Pancreas (tissue), 10 donors: ENCODE measurements at regions not wholly inside any gene's neighbourhood (a gene's known extent, or its start where the extent isn't known, plus 50 kb on each side); places are given as distances from the start of the nearest gene placed in this dataset.
"Not testable (repeated sequence)": the region's sequence is repeated elsewhere in the genome, so short reads cannot be mapped to it uniquely, and the experiment has no call there.

ENCODE experiments used
- ATAC-seq, 4 donors: fragments of 200-7000 bp; cut with Tn5 transposase; one replicate each; pipeline versions ENCODE4 v1.8.0 to v1.9.1; 2020; ENCODE audit warnings: mild to moderate bottlenecking in 4 of 4, moderate library complexity in 4 of 4
- DNase-seq, 6 donors: peaks; one replicate each; pipeline ENCODE4 v3.0.0-alpha.2; 2020
- FAIRE-seq: peaks from 2 replicates; lab custom pipeline; 2012; peaks lifted over from hg19 to GRCh38; lab: Jason Lieb, UNC
- H3K27ac ChIP-seq, 4 donors: fragments of 200-600 bp; sonication (generic); 1 replicate in 3 of 4; 2 replicates in 1 of 4; pipeline versions ENCODE4 v1.5.0 to v1.8.0; 2020
- H3K27me3 ChIP-seq, 4 donors: fragments of 200-600 bp; one replicate each; pipeline ENCODE4 v1.8.0; 2021
- H3K36me3 ChIP-seq, 3 donors: fragments of 200-600 bp; sonication (generic) in 1 of 3; one replicate each; pipeline versions ENCODE4 v1.5.0 to v1.8.0; 2020 to 2021
- H3K4me1 ChIP-seq, 3 donors: fragments of 200-600 bp; one replicate each; pipeline ENCODE4 v1.8.0; 2021
- H3K4me3 ChIP-seq, 4 donors: fragments of 200-600 bp; sonication (generic) in 2 of 4; one replicate each; pipeline versions ENCODE4 v1.5.0 to v1.8.0; 2020 to 2021
- H3K9me3 ChIP-seq, 4 donors: fragments of 200-600 bp; one replicate each; pipeline ENCODE4 v1.8.0; 2021
- WGBS, 2 donors: extraction: QIAGEN DNeasy Blood & Tissue Kit; methylation state at CpG; one replicate each; pipeline ENCODE4 v1.1.7; 2013; 5-methylcytosine and 5-hydroxymethylcytosine counted together
- intact Hi-C, 3 donors: fragments of 100-400 bp; cut with DNase I; formaldehyde crosslinking; loops; one replicate each; pipeline versions ENCODE4 v1.11.1 to v1.14.2; 2022
- TF ChIP-seq, protein P1 (sequence below), 4 donors: fragments of 200-600 bp; sonication (generic) in 3 of 4; IDR thresholded peaks; one replicate each; pipeline versions ENCODE4 v1.5.0 to v1.8.0; 2021; ENCODE audit warnings: antibody characterized with exemption in 4 of 4
- donor health status: healthy with polysubstance abuse.
- donor health status: DM: no; HTN: no; CAD: no; lungs with moderate emphysema.
- donor health status: DM: no; HTN: no; CAD: no.
- donor health status: control.
- donor health status: control.
- donor health status: Bipolar disorder and iron deficiency.
- donor health status: DM: yes; HTN: yes; CAD: no.
- donor health status: DM: no; HTN: no; CAD: no.
- donor health status: DM: no; HTN: no; CAD: no.
- donor health status: DM: yes; HTN: yes; CAD: no.

DNA sequence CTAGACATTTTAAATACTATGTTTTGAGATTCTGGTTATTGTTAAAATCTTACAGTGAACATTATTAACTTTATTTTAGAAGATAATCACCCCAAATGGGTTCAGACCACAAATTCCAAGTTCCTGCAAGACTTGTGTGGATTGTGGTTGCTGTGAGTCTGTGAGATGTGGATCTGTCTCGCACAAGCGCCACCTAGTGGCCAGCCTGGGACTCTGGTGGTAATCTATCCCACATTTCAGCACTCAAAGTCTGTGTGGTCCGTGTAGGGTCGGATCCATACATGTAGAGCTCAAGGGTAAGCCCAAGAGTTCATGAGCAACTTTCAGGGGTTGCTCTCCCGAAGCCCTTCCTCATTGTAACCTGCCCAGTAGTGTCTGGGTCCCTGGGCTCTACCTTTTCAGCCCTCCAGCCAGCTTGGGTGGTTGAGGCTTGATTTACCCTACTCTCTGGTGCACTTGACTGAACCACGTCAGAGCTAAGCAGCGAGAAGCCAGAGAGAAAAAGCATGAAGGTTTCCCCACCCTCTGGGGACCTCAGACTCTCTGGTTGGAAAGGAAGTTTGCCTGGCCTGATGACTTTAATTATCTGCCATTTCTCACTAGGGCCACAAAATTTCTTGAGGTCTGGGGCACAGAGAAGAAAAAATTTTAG lies 129.2 kb downstream of the ARHGAP11B start:
- H3K27ac ChIP-seq, H3K4me1 ChIP-seq, intact Hi-C loops, H3K36me3 ChIP-seq, H3K4me3 ChIP-seq, H3K27me3 ChIP-seq, FAIRE-seq, H3K9me3 ChIP-seq: not testable (repeated sequence)
- DNase-seq (peak; percentile 47 to 95 (median 64)), ATAC-seq (peak in 3 of 4 donors; percentile 94 to 96 (median 96))
- WGBS, 2 donors: 0 to 2% methylated on average over 2 to 4 of the region's 7 CpGs
- TF ChIP-seq, protein P1, sequence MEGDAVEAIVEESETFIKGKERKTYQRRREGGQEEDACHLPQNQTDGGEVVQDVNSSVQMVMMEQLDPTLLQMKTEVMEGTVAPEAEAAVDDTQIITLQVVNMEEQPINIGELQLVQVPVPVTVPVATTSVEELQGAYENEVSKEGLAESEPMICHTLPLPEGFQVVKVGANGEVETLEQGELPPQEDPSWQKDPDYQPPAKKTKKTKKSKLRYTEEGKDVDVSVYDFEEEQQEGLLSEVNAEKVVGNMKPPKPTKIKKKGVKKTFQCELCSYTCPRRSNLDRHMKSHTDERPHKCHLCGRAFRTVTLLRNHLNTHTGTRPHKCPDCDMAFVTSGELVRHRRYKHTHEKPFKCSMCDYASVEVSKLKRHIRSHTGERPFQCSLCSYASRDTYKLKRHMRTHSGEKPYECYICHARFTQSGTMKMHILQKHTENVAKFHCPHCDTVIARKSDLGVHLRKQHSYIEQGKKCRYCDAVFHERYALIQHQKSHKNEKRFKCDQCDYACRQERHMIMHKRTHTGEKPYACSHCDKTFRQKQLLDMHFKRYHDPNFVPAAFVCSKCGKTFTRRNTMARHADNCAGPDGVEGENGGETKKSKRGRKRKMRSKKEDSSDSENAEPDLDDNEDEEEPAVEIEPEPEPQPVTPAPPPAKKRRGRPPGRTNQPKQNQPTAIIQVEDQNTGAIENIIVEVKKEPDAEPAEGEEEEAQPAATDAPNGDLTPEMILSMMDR (IDR thresholded peaks at IDR 0.05): peak in 3 of 4 donors; percentile 21 to 43 (median 41)

DNA sequence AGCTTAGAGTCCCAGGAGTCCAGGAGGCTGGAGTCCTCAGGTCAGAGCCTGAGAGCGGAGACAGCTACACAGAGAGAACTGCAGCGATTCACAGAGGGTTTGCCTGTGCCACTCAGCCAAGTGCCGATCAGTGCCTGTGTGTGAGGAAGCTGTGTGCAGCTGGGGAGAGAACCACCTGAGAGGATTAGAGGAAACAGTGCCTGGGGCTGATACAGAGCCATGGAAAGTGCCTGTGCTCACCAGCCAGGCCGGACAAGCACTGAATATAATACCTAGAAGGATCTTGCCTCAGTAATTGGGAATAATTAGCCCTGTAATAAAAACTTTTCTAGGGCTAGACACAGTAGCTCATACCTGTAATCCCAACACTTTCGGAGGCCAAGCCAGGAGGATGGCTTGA lies 134.7 kb downstream of the ARHGAP11B start:
- H3K27me3 ChIP-seq, H3K4me3 ChIP-seq, H3K4me1 ChIP-seq, H3K36me3 ChIP-seq, DNase-seq, H3K27ac ChIP-seq, FAIRE-seq, intact Hi-C loops, H3K9me3 ChIP-seq: not testable (repeated sequence)
- WGBS, 2 donors: 67 to 73% methylated on average over 5 of the region's 5 CpGs
- peak; percentile 55 to 68 (median 61) for ATAC-seq

DNA sequence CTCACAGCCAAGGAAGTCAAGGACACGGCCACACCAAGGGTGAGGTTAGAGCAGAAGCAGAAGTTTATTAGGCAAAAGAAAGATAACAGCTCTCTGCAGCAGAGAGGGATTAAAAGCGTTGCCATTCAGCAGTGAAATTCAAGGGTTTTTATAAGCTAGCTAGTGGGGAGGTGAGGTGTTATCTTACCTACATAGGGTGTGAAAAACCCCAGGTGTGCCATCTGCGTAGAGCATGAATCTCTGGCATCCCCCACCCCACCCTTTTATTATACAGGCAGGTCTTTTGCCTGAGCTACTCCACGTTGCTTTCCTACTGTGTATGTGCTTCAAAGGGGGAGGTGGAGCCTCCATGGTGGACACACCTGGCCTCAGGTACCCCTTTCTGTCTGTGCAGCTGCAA lies 135.4 kb downstream of the ARHGAP11B start:
- H3K27me3 ChIP-seq, H3K4me1 ChIP-seq, DNase-seq, intact Hi-C loops, H3K27ac ChIP-seq, H3K9me3 ChIP-seq, FAIRE-seq, H3K36me3 ChIP-seq, H3K4me3 ChIP-seq: not testable (repeated sequence)
- 41 to 44% methylated on average over 1 to 2 of the region's 4 CpGs for WGBS, 2 donors
- peak; percentile 64 to 90 (median 74) for ATAC-seq

DNA sequence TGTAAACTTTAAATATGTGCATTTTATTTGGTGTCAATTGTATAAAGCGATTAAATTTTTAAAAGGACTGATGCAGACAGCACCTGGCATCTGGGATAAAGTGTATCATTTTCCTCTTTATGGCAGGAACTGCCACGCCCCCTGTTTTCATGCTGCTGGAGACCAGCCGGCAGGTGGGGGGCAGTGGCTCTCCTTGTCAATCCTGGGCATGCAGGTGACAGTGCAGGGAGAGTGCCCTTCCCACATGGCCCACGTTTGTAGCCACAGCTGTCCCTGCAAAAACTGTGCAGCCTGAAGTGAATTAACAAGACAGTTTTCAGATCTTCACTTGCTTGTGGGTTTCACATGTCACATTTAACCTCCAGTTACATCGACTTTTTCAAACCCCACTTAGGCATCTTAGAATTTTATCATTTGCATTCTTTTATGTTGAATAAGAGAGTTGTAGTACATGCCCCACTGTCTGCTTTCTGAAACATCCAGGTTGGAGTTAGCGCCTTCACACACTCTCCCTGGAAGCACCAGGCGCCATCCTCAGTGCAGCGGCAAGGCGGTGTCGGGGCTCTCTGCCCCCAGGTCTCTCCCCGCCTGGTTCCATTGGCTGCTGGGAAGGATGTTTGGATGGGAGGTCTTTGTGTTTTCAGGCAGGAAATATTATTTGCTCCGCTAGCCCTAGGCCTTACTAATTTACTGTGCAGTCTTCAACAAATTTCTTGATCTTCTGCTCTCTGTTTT lies 134.2 kb upstream of the FAN1 start:
- ATAC-seq, DNase-seq, H3K27ac ChIP-seq, H3K9me3 ChIP-seq, H3K4me1 ChIP-seq, H3K27me3 ChIP-seq, FAIRE-seq, H3K36me3 ChIP-seq, intact Hi-C loops, H3K4me3 ChIP-seq: not testable (repeated sequence)
- 93 to 96% methylated on average over 11 to 12 of the region's 12 CpGs for WGBS, 2 donors

DNA sequence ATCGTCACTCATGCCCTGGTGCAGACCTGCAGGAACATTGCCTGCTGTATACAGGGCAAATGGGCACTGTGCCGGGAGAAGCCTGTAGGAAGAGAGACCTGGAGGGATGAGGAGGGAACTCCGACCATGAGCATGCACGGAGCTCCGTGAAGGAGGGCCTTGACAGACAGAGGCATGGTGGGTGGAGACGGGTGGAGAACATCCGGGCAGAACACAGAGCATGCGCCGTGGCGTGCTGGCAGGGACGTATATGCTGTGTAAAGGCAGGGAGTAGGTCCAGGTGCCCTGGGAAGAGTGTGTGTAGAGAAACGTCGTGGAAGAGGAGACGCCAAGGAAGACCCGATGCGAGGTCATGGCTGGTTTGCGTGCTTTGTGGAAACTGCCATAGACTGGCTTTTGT lies 133.0 kb upstream of the FAN1 start:
- TF ChIP-seq, protein P1 (IDR thresholded peaks at IDR 0.05): no peak

DNA sequence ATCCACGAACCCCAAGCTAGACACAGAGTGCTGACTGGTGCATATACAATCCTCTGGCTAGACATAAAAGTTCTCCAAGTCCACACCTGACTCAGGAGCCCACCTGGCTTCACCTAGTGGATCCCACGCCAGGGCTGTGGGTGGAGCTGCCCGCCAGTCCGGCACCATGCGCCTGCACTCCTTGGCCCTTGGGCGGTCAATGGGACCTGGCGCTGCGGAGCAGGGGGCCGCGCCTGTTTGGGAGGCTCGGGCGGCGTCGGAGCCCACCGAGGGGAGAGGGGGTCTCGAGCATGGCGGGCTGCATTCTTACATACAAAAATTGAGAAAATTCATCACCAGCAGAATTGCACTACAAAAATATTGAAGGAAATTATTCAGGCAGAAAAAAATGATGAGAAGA lies 120.7 kb upstream of the FAN1 start:
- ATAC-seq (no peak), DNase-seq (no peak), FAIRE-seq (no peak)
- TF ChIP-seq, protein P1 (IDR thresholded peaks at IDR 0.05): no peak
- no peaks in the 10 kb centered on the region for H3K4me1 ChIP-seq
- no peak overlapping the region for H3K4me3 ChIP-seq
- no peaks in the 10 kb centered on the region for H3K9me3 ChIP-seq
- WGBS, 2 donors: 94 to 95% methylated on average over 17 of the region's 17 CpGs
- H3K27ac ChIP-seq: no peak overlapping the region
- no peaks in the 10 kb centered on the region for H3K36me3 ChIP-seq
- H3K27me3 ChIP-seq: no peaks in the 10 kb centered on the region
- intact Hi-C loops: no loop called here

More for the DNA sequence above, 133.0 kb upstream of the FAN1 start:
- H3K36me3 ChIP-seq: no peaks in the 10 kb centered on the region
- H3K4me1 ChIP-seq: no peaks in the 10 kb centered on the region
- 96% methylated on average over 17 of the region's 17 CpGs for WGBS, 2 donors
- H3K9me3 ChIP-seq: no peaks in the 10 kb centered on the region
- ATAC-seq (no peak), DNase-seq (no peak), FAIRE-seq (no peak)
- no peak overlapping the region for H3K27ac ChIP-seq
- intact Hi-C loops: no loop called here
- H3K4me3 ChIP-seq: no peak overlapping the region
- no peaks in the 10 kb centered on the region for H3K27me3 ChIP-seq
